Islet precursor cell (in vitro differentiated cells): ENCODE measurements at regions not wholly inside any gene's neighbourhood (a gene's known extent, or its start where the extent isn't known, plus 50 kb on each side); places are given as distances from the start of the nearest gene placed in this dataset.

Experiments
- DNase-seq: peaks from one replicate; pipeline ENCODE4 v3.0.0-alpha.2; 2018

- peak; percentile 87 for DNase-seq
These were observed 207.1 kb downstream of the NFATC2 start for GRCh38 chr20:51335329-51335841.

DNA sequence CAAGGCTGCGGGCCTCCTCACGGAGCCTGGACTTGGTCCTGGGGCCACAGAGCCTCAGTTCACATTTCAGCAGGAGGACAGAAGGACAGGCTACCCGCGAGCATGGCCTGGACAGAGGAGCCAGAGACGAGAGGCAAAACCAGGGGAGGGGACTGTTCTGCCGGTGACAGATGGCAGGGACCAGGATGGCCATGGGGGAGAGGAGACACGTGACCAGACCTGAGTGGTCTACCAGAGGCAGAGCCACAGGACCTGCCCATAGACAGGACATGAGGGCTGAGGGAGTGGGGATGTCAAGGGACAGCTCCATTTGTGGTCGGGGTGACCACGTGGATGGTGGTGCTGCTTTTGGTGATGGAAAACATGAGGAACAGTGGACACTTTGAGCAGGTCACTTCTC is 207.9 kb downstream of the NFATC2 start:
- no peak for DNase-seq

GRCh38 chr20:51333971-51334370 is 208.5 kb downstream of the NFATC2 start:
- DNase-seq = no peak

DNA sequence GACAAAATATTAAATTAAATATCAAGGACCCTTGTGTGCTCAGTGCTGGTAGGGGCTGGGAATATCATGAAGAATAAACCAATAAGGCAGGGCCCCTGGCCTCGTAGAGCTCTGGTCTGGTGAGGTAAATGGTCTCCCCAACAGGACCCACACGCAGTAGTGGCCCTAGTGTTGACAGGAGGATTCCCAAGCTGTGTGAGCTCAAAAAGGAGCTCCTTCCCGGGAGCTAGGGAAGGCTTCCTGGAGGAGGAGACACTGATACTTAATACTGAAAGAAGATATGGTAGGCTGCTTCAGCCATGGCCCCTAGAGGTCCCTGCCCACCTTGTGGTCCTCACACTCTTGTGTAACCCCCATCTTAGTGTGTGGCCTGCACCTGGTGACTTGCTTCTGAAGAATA is 209.1 kb downstream of the NFATC2 start:
- no peak for DNase-seq

GRCh38 chr20:51331481-51331880 is 211.0 kb downstream of the NFATC2 start:
- no peak for DNase-seq

DNA sequence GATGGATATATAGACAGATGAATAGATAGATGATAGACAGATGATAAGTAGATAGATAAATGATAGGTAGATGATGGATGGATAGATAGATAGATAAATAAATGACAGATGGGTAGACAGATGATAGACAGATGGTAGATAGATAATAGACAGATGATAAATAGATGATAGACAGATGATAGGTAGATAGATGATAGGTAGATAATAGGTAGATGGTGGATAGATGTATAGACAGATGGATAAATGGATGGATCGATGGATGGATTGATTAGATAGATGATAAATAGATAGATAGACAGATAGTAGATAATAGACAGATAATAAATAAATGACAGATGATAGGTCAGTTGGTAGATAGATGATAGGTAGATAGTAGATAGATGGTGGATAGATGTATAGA is 212.7 kb downstream of the NFATC2 start:
- DNase-seq = no peak

DNA sequence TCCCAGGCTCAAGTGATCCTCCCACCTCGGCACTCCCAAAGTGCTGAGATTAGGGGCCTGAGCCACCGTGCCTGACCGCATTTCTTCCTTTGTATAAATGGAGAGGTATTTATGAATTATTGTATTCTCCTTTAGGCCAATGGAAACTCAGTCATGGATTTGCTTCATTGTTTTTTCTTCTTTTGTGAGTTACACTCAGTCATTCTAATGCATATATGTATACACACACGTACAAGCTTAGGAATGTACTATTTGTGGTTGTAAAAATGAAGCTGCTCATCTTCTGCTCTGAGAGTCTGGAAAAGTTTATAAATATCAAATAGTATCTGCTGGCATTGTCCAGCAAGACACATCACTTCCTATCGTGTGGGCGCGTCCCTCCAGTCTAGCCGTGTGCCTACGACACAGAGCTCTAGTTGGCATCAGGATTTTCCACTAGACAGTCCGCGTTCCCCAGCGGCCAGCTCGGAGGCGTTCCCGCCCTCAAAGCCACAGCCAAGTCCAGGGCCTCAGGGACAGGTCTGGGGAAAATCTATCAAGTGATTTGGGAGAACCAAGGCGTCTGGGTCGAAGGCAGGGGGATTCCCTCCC is 215.2 kb downstream of the NFATC2 start:
- no peak for DNase-seq

DNA sequence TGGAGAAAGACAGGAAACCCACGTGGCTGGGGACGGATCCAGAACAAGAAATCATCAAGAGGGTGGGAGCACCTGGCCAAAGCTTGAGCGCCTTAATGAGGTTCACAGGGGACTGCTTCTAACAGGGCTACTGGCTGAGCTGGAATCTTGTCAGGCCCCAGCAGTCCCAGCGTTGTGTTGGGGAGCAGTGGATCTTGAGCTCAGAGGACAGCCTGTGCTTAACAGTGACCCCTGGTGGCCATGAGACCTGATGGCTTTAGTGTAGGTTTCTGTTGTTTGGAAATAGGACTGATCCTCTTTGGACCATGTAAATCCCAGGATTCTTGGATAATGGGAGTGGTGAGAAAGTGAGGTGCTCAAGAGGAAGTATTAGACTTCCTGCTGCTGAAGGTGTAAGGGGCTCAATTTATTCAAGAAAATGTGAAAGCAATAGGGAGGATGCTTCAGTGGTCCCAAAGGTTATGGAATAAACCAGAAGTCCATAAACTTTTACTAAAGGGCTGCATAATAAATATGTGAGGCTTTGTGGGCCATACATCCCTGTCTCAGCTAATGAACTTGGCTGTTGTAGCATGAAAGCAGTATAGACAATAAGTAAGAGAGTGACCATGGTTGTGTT is 216.2 kb downstream of the NFATC2 start:
- peak; percentile 70 for DNase-seq

GRCh38 chr20:51322164-51322707 is 220.3 kb downstream of the NFATC2 start:
- peak; percentile 72 for DNase-seq

GRCh38 chr20:51321343-51322163 is 221.0 kb downstream of the NFATC2 start:
- peak; percentile 43 for DNase-seq

DNA sequence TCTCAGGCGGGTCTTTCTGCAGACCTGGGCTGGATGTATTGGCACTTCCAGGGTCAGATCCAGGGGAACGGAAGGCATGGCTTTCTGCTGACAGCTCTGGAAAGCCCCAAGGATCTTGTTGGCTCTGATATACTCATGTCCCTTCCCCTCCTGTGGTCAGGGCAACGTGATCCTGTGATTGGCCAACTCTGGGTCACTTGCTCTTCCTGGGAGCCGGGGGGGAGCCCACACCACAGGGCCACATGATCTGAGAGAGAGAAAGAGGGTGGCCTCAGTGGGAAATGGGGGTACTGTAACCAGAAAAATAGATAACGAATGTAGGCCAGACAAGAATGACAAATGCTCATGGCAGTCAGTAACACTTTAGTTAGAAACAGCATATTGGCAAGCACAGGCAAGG is 223.0 kb downstream of the NFATC2 start:
- DNase-seq = no peak

- DNase-seq = peak; percentile 87
These were observed 224.2 kb downstream of the NFATC2 start for GRCh38 chr20:51318058-51318949.

- DNase-seq = no peak
These were observed 227.1 kb downstream of the NFATC2 start for GRCh38 chr20:51315390-51315789.

DNA sequence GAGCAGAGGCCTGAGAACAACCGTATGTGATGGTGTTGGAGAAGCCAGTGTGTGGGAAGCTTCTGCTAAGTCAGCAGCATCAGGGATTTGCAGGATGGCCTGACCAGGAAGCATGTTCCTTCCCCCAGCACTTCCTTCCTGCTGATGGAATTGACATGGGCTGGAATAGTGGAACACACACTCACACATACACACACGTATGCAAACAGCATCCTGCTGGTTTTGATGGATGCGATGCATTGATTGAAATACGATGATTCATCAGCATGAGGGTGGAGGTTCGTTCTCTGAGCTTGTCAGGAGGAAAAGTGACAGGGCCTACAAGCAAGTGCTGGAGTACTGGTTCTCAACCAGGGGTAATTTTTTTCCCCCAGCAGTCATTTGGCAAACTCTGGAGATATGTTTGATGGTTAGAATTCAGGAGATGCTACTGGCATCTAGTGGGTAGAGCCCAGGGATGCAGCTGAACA is 229.1 kb downstream of the NFATC2 start:
- DNase-seq = peak; percentile 56

- peak; percentile 74 for DNase-seq
These were observed 230.1 kb downstream of the NFATC2 start for GRCh38 chr20:51312480-51312783.

GRCh38 chr20:51311636-51312479 is 230.7 kb downstream of the NFATC2 start:
- DNase-seq = peak; percentile 78

DNA sequence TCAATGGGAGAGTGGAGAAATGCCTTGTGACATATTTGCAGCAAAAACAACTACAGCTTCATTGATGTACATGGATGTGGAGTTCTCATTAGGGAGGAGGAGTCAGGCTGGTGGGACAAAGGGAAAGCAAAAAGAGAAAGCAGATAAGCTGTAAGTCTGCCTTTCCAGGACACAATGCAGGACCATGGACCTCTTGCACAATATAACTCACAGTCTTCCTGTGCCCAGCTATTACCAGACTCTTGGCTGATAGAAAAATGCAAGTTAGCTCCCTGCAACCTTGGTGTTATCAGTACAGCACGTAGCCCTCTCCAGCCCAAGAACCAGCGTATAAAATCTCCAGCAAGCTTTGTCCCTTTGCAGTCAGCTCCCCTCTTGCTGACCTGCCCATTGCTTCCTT is 232.3 kb downstream of the NFATC2 start:
- DNase-seq = no peak

DNA sequence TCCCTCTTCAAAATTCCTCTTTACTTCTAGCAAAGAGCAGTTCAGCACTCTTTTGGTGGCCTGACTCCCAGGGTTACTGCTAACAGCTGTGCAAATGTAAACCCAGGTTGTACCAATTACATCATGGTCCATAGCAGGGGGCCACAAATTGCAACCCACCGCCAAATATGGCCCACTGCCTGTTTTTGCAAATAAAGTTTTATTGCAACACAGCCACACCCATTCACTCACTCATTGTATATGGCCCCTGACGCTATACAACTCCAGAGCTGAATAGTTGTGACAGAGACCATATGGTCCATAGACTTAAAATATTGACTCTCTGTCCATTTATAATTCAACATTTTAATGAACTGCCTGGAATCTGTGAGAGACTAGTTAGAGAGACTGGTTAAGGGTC is 233.4 kb downstream of the NFATC2 start:
- no peak for DNase-seq

DNA sequence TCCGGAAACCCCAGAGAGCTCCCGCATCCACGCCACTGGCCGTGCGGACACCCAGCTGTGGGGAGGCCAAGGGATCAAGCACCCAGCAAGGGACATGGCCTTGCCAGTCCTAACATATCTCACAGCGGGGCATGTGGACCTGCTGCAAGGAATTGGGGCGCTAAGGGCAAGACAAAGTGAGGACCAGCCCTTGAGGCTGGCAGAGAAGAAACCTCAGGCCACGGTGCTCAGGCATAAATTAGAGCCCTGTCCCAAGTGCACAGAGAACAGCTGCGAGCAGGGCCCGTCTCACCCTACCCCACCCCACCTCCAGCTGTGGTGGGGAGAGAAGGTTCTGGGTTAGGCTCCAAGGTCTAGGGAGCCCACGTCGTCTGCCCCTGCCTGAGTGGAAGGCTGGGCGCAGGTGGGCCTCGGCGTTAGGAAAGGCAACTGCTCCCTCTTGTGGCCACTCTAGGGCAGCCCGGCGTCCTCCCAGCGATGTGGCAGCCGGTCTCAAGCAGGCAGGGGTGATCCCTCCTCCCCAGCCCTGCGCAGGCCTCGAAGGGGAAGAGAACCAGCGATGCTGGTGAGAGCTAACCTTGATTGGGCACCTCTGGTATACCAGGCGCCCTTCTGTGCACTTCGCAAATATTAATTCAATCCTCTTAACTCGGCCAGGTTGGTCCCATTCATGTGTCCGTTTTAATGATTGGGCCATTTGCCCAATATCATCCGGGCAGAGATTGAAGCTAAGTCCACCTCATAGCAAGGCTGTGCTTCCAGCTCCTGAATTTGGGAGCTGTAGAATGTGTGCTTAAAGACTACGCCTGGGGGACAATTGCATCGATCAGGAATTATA is 235.8 kb downstream of the NFATC2 start:
- peak; percentile 93 for DNase-seq

DNA sequence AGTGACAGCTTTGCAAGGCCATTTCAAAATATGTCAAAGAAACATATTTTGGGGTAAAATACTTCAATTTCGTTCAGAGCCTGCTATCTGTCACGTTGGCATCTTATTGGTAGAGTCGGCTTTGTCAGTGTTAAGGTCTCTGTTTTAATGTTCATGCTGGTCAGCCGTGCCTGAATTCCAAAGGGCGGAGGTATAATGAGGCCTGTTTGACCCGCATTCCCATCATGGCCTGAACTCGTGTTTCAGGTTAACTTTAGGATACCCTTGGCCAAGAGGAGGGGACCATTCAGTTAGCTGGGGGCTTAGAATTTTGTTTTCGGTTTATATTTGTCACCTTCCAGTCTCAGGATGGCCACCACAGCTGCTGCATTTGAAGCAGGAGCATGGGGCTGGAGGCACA is 236.4 kb downstream of the NFATC2 start:
- peak; percentile 69 for DNase-seq
